Testis (tissue), 2 donors: ENCODE measurements at regions not wholly inside any gene's neighbourhood (a gene's known extent, or its start where the extent isn't known, plus 50 kb on each side); places are given as distances from the start of the nearest gene placed in this dataset.

Source experiments
- POLR2A ChIP-seq: fragments of 450-650 bp; IDR thresholded peaks from one replicate; pipeline ENCODE4 v1.6.1; 2017; ENCODE audit warnings: antibody characterized with exemption, mild to moderate bottlenecking, moderate library complexity
- TF ChIP-seq, protein P1 (sequence below), 3 experiments: fragments of 450-650 bp in 2 of 3; fragments of 200-600 bp in 1 of 3; sonication (generic) in 1 of 3; IDR thresholded peaks; one replicate each; pipeline ENCODE4 v1.5.1; 2016 to 2019; ENCODE audit warnings: antibody characterized with exemption in 3 of 3, mild to moderate bottlenecking in 2 of 3, moderate library complexity in 1 of 3

GRCh38 chr1:229006121-229006870 lies 264.6 kb upstream of the RAB4A start:
- TF ChIP-seq, protein P1, sequence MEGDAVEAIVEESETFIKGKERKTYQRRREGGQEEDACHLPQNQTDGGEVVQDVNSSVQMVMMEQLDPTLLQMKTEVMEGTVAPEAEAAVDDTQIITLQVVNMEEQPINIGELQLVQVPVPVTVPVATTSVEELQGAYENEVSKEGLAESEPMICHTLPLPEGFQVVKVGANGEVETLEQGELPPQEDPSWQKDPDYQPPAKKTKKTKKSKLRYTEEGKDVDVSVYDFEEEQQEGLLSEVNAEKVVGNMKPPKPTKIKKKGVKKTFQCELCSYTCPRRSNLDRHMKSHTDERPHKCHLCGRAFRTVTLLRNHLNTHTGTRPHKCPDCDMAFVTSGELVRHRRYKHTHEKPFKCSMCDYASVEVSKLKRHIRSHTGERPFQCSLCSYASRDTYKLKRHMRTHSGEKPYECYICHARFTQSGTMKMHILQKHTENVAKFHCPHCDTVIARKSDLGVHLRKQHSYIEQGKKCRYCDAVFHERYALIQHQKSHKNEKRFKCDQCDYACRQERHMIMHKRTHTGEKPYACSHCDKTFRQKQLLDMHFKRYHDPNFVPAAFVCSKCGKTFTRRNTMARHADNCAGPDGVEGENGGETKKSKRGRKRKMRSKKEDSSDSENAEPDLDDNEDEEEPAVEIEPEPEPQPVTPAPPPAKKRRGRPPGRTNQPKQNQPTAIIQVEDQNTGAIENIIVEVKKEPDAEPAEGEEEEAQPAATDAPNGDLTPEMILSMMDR (IDR thresholded peaks at IDR 0.05) = no peak
- TF ChIP-seq POLR2A = no peak
